Breast epithelium (tissue), 3 donors: ENCODE measurements at regions not wholly inside any gene's neighbourhood (a gene's known extent, or its start where the extent isn't known, plus 50 kb on each side); places are given as distances from the start of the nearest gene placed in this dataset.

Experiments used
- POLR2A ChIP-seq: fragments of 450-650 bp; IDR thresholded peaks from one replicate; pipeline ENCODE4 v1.6.1; 2016; ENCODE audit warnings: antibody characterized with exemption, mild to moderate bottlenecking, moderate library complexity
- POLR2AphosphoS5 ChIP-seq, 3 donors: sonication (generic); formaldehyde crosslinking; IDR thresholded peaks; one replicate each; pipeline ENCODE4 v1.6.1; 2017; ENCODE audit warnings: antibody characterized with exemption in 3 of 3
- TF ChIP-seq, protein P1 (sequence below), 3 donors: fragments of 450-650 bp; IDR thresholded peaks; one replicate each; pipeline ENCODE4 v1.5.1; 2016 to 2017; ENCODE audit warnings: antibody characterized with exemption in 3 of 3, mild to moderate bottlenecking in 3 of 3, moderate library complexity in 3 of 3

DNA sequence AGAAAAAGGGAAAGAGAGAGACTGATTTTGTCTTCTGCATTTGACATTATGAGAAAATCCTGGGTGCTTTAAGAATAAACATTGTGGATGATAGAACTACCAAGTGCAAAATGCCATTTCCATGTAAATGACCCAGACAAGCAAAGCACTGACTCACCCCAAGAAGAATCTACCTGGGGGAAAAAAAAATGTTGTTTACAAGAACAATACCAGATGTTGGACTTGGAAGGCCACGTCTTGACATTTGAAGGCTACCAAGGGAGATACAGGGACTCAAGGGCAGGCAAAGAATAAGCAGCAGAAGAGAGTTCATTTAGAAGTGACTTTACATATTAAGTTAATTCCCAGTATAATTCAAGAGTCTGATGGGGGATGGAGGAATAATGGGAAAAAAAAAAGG is 125.3 kb downstream of the TMEM114 start:
- TF ChIP-seq, protein P1, sequence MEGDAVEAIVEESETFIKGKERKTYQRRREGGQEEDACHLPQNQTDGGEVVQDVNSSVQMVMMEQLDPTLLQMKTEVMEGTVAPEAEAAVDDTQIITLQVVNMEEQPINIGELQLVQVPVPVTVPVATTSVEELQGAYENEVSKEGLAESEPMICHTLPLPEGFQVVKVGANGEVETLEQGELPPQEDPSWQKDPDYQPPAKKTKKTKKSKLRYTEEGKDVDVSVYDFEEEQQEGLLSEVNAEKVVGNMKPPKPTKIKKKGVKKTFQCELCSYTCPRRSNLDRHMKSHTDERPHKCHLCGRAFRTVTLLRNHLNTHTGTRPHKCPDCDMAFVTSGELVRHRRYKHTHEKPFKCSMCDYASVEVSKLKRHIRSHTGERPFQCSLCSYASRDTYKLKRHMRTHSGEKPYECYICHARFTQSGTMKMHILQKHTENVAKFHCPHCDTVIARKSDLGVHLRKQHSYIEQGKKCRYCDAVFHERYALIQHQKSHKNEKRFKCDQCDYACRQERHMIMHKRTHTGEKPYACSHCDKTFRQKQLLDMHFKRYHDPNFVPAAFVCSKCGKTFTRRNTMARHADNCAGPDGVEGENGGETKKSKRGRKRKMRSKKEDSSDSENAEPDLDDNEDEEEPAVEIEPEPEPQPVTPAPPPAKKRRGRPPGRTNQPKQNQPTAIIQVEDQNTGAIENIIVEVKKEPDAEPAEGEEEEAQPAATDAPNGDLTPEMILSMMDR (IDR thresholded peaks at IDR 0.05) = no peak
- TF ChIP-seq POLR2A (no peak), POLR2AphosphoS5 (IDR thresholded peaks at IDR 0.05) (no peak)
